Activated CD4-positive, alpha-beta T cell treated with anti-CD3 and anti-CD28 coated beads for 36 hours (primary cell): ENCODE measurements at regions not wholly inside any gene's neighbourhood (a gene's known extent, or its start where the extent isn't known, plus 50 kb on each side); places are given as distances from the start of the nearest gene placed in this dataset.
"Not testable (repeated sequence)": the region's sequence is repeated elsewhere in the genome, so short reads cannot be mapped to it uniquely, and the experiment has no call there.

Source experiments
- ATAC-seq: fragments of 200-7000 bp; cut with Tn5 transposase; one replicate; pipeline ENCODE4 v1.10.0; 2021; ENCODE audit warnings: mild to moderate bottlenecking, moderate library complexity
- CTCF ChIA-PET: fragments of 350-600 bp; sonication (Branson Sonifier 250); formaldehyde crosslinking; loops from one replicate; lab custom pipeline; 2021; ENCODE audit warnings: antibody characterized with exemption; lab: Charles Lee
- POLR2A ChIA-PET: fragments of 350-600 bp; sonication (Branson Sonifier 250); formaldehyde crosslinking; loops from one replicate; lab custom pipeline; 2021; ENCODE audit warnings: antibody characterized with exemption, inconsistent platforms; lab: Charles Lee
- DNase-seq: peaks from one replicate; pipeline ENCODE4 v3.0.0-alpha.2; 2020
- H3K27ac Mint-ChIP-seq: one replicate; pipeline ENCODE4 v1.8.0; 2021; ENCODE audit warnings: mixed read lengths
- H3K27me3 Mint-ChIP-seq: one replicate; pipeline ENCODE4 v1.8.0; 2021; ENCODE audit warnings: mixed read lengths
- H3K36me3 Mint-ChIP-seq: one replicate; pipeline ENCODE4 v1.8.0; 2021; ENCODE audit warnings: low read depth, mixed read lengths
- H3K4me1 Mint-ChIP-seq: one replicate; pipeline ENCODE4 v1.8.0; 2021; ENCODE audit warnings: mixed read lengths
- H3K4me3 Mint-ChIP-seq: one replicate; pipeline ENCODE4 v1.8.0; 2021; ENCODE audit warnings: mild to moderate bottlenecking, moderate library complexity, mixed read lengths
- H3K9me3 Mint-ChIP-seq: one replicate; pipeline ENCODE4 v1.8.0; 2021; ENCODE audit warnings: low read depth, mixed read lengths
- intact Hi-C, 2 experiments: fragments of 100-400 bp; cut with DNase I in 1 of 2; cut with micrococcal nuclease in 1 of 2; formaldehyde crosslinking; loops; one replicate each; pipeline versions ENCODE4 v1.14.2 to v1.15.1; 2022 to 2024; cut with DNase I, micrococcal nuclease

GRCh38 chr12:27162229-27162537, 79.8 kb upstream of the C12orf71 start:
- no peak overlapping the region for H3K4me3 Mint-ChIP-seq
- peaks cover 2% of the 10 kb centered on the region for H3K9me3 Mint-ChIP-seq
- ATAC-seq (no peak), DNase-seq (no peak)
- H3K4me1 Mint-ChIP-seq, result peaks cover 5% of the 10 kb centered on the region
- H3K27me3 Mint-ChIP-seq, result no peaks in the 10 kb centered on the region
- intact Hi-C loops, result no loop called here
- no peak overlapping the region for H3K27ac Mint-ChIP-seq
- H3K36me3 Mint-ChIP-seq, result no peaks in the 10 kb centered on the region
- ChIA-PET CTCF (interaction anchor here (0.8 to 1.5 kb wide), 2 partner anchors 15 to 21 kb away, joined by 3 read pairs; no protein-coding TSS in a partner anchor), POLR2A (no interaction called here)

- intact Hi-C loops, result no loop called here
- CTCF ChIA-PET, result no interaction called here
- Mint-ChIP-seq H3K4me1 (peaks cover 5% of the 10 kb centered on the region), H3K36me3 (no peaks in the 10 kb centered on the region), H3K4me3 (no peak overlapping the region), H3K27me3 (no peaks in the 10 kb centered on the region), H3K9me3 (peaks cover 3% of the 10 kb centered on the region), H3K27ac (no peak overlapping the region)
- no peak for ATAC-seq
- POLR2A ChIA-PET, result no interaction called here
- DNase-seq, result no peak
Measured at GRCh38 chr12:27163048-27163715, 80.8 kb upstream of the C12orf71 start.

- no peak overlapping the region for H3K27ac Mint-ChIP-seq
- no peak for ATAC-seq
Measured at GRCh38 chr12:27163894-27164293, 80.2 kb upstream of the STK38L start.

GRCh38 chr12:27164330-27165040, 79.6 kb upstream of the STK38L start:
- Mint-ChIP-seq H3K27ac (no peak overlapping the region), H3K4me1 (peaks cover 5% of the 10 kb centered on the region), H3K36me3 (peaks cover 4% of the 10 kb centered on the region), H3K9me3 (peaks cover 14% of the 10 kb centered on the region), H3K27me3 (no peaks in the 10 kb centered on the region), H3K4me3 (no peak overlapping the region)
- intact Hi-C loops, result no loop called here
- CTCF ChIA-PET, result interaction anchor here (0.7 to 1.4 kb wide), 2 partner anchors 16 to 540 kb away, joined by 3 to 5 read pairs; no protein-coding TSS in a partner anchor
- POLR2A ChIA-PET, result no interaction called here
- ATAC-seq (no peak), DNase-seq (no peak)

More at GRCh38 chr12:27163894-27164293, 80.2 kb upstream of the STK38L start:
- Mint-ChIP-seq H3K9me3 (peaks cover 9% of the 10 kb centered on the region), H3K4me3 (no peak overlapping the region), H3K36me3 (peaks cover 4% of the 10 kb centered on the region), H3K4me1 (peaks cover 5% of the 10 kb centered on the region), H3K27me3 (no peaks in the 10 kb centered on the region)
- ChIA-PET CTCF (interaction anchor here (1.4 kb wide), 1 partner anchor 16 kb away, joined by 3 read pairs; no protein-coding TSS in a partner anchor), POLR2A (no interaction called here)
- no peak for DNase-seq
- intact Hi-C loops, result no loop called here

GRCh38 chr12:27165958-27166357, 78.1 kb upstream of the STK38L start:
- H3K4me1 Mint-ChIP-seq, intact Hi-C loops, CTCF ChIA-PET, ATAC-seq, H3K4me3 Mint-ChIP-seq, DNase-seq, POLR2A ChIA-PET, H3K27ac Mint-ChIP-seq, H3K27me3 Mint-ChIP-seq: not testable (repeated sequence)
- Mint-ChIP-seq H3K36me3 (peaks cover 12% of the 10 kb centered on the region), H3K9me3 (peaks cover 25% of the 10 kb centered on the region)

- CTCF ChIA-PET, result interaction anchor here (0.6 kb wide), 1 partner anchor 58 kb away, joined by 3 read pairs; no protein-coding TSS in a partner anchor
- POLR2A ChIA-PET, result not testable (repeated sequence)
- peaks cover 21% of the 10 kb centered on the region for H3K36me3 Mint-ChIP-seq
Measured at GRCh38 chr12:27171494-27171893, 72.6 kb upstream of the STK38L start.

GRCh38 chr12:27176765-27177164, 67.3 kb upstream of the STK38L start:
- peak; percentile 16 for ATAC-seq
- Mint-ChIP-seq H3K9me3 (peaks cover 7% of the 10 kb centered on the region), H3K27me3 (no peaks in the 10 kb centered on the region), H3K36me3 (peaks cover 9% of the 10 kb centered on the region), H3K4me3 (no peak overlapping the region), H3K27ac (no peak overlapping the region), H3K4me1 (peaks cover 39% of the 10 kb centered on the region)
- intact Hi-C loops, result loop anchor here (2.0 to 10.0 kb wide), 4 partner anchors 46 to 422 kb away; partner anchors contain the start of genes FGFR1OP2 (in 1 of the 2) and INTS13 (in 1 of the 2)
- DNase-seq, result peak; percentile 73
- ChIA-PET CTCF (interaction anchor here (0.6 to 3.2 kb wide), 5 partner anchors 10 to 130 kb away, joined by 3 to 9 read pairs (median 3); no protein-coding TSS in a partner anchor), POLR2A (no interaction called here)

More at GRCh38 chr12:27171494-27171893, 72.6 kb upstream of the STK38L start:
- DNase-seq, H3K4me3 Mint-ChIP-seq, H3K4me1 Mint-ChIP-seq, H3K27me3 Mint-ChIP-seq, H3K27ac Mint-ChIP-seq, ATAC-seq: not testable (repeated sequence)
- H3K9me3 Mint-ChIP-seq, result peaks cover 36% of the 10 kb centered on the region
- intact Hi-C loops, result loop anchor here in 1 of 2 experiments (10.0 kb wide), 1 partner anchor 417 kb away; no protein-coding TSS in a partner anchor

GRCh38 chr12:27177706-27178105, 66.4 kb upstream of the STK38L start:
- Mint-ChIP-seq H3K4me3 (no peak overlapping the region), H3K4me1 (peaks cover 39% of the 10 kb centered on the region), H3K27me3 (no peaks in the 10 kb centered on the region), H3K9me3 (peaks cover 2% of the 10 kb centered on the region), H3K36me3 (peaks cover 3% of the 10 kb centered on the region), H3K27ac (no peak overlapping the region)
- POLR2A ChIA-PET, result no interaction called here
- no peak for DNase-seq
- no peak for ATAC-seq
- CTCF ChIA-PET, result interaction anchor here (0.8 to 3.2 kb wide), 5 partner anchors 10 to 67 kb away, joined by 3 to 9 read pairs (median 3); no protein-coding TSS in a partner anchor
- intact Hi-C loops, result loop anchor here (2.0 to 10.0 kb wide), 5 partner anchors 45 to 645 kb away; partner anchors contain the start of genes FGFR1OP2 (in 1 of the 2) and INTS13 (in 1 of the 2)

- H3K27ac Mint-ChIP-seq, result peak overlapping the region; percentile 90
- no peak overlapping the region for H3K4me3 Mint-ChIP-seq
- intact Hi-C loops, result loop anchor here (2.0 to 10.0 kb wide), 4 partner anchors 44 to 645 kb away; partner anchors contain the start of genes FGFR1OP2 (in 1 of the 2) and INTS13 (in 1 of the 2)
Measured at GRCh38 chr12:27178255-27178654, 65.8 kb upstream of the STK38L start.

GRCh38 chr12:27178723-27179399, 65.2 kb upstream of the STK38L start:
- ChIA-PET POLR2A (no interaction called here), CTCF (interaction anchor here (0.8 to 3.2 kb wide), 5 partner anchors 9 to 163 kb away, joined by 3 to 9 read pairs (median 3); no protein-coding TSS in a partner anchor)
- Mint-ChIP-seq H3K9me3 (no peaks in the 10 kb centered on the region), H3K4me3 (peak overlapping the region; percentile 7), H3K27me3 (no peaks in the 10 kb centered on the region), H3K36me3 (no peaks in the 10 kb centered on the region), H3K4me1 (peaks cover 39% of the 10 kb centered on the region), H3K27ac (peak overlapping the region; percentile 90)
- ATAC-seq (peak; percentile 28), DNase-seq (no peak)
- intact Hi-C loops, result loop anchor here (1.0 to 10.0 kb wide), 7 partner anchors 29 to 644 kb away; partner anchors contain the start of genes FGFR1OP2 (in 1 of the 2), INTS13 (in 1 of the 2), STK38L (in 1 of the 2) and TM7SF3 (in 1 of the 2)

More at GRCh38 chr12:27178255-27178654, 65.8 kb upstream of the STK38L start:
- POLR2A ChIA-PET, result no interaction called here
- H3K4me1 Mint-ChIP-seq, result peaks cover 39% of the 10 kb centered on the region
- no peaks in the 10 kb centered on the region for H3K27me3 Mint-ChIP-seq
- DNase-seq (no peak), ATAC-seq (no peak)
- H3K9me3 Mint-ChIP-seq, result peaks cover under 1% of the 10 kb centered on the region
- CTCF ChIA-PET, result interaction anchor here (0.8 to 3.2 kb wide), 5 partner anchors 8 to 162 kb away, joined by 3 to 9 read pairs (median 3); no protein-coding TSS in a partner anchor
- peaks cover 1% of the 10 kb centered on the region for H3K36me3 Mint-ChIP-seq
